Astrocyte (in vitro differentiated cells and primary cell): ENCODE measurements at regions not wholly inside any gene's neighbourhood (a gene's known extent, or its start where the extent isn't known, plus 50 kb on each side); places are given as distances from the start of the nearest gene placed in this dataset.

ENCODE experiments used
- DNase-seq: peaks from one replicate; pipeline ENCODE4 v3.0.0-alpha.2; 2010; ENCODE audit warnings: low read depth
- FAIRE-seq: peaks from 2 replicates; lab custom pipeline; 2011; peaks lifted over from hg19 to GRCh38; lab: Jason Lieb, UNC
- H2AFZ ChIP-seq: 2 replicates; pipeline ENCODE4 v1.6.0; 2012; ENCODE audit warnings: low read depth, low read length, inconsistent platforms
- H3K27ac ChIP-seq: 2 replicates; pipeline ENCODE4 v1.5.1; 2011; ENCODE audit warnings: low read depth, low read length, inconsistent platforms
- H3K27me3 ChIP-seq: 2 replicates; pipeline ENCODE4 v1.6.0; 2011; ENCODE audit warnings: low read length, inconsistent platforms; ENCODE audit not compliant: insufficient read depth
- H3K36me3 ChIP-seq: 2 replicates; pipeline ENCODE4 v1.5.1; 2011; ENCODE audit warnings: low read length, inconsistent platforms; ENCODE audit not compliant: insufficient read depth
- H3K4me1 ChIP-seq: 2 replicates; pipeline ENCODE4 v1.5.1; 2011; ENCODE audit warnings: low read length, inconsistent platforms; ENCODE audit not compliant: insufficient read depth
- H3K4me2 ChIP-seq: 2 replicates; pipeline ENCODE4 v1.6.0; 2012; ENCODE audit warnings: low read length, inconsistent platforms
- H3K4me3 ChIP-seq: 2 replicates; pipeline ENCODE4 v1.5.1; 2011; ENCODE audit warnings: low read depth, mild to moderate bottlenecking, low read length, inconsistent platforms; ENCODE audit not compliant: insufficient read depth
- H3K79me2 ChIP-seq: 2 replicates; pipeline ENCODE4 v1.6.0; 2012; ENCODE audit warnings: mild to moderate bottlenecking, low read length, inconsistent platforms; ENCODE audit not compliant: insufficient read depth
- H3K9ac ChIP-seq: 2 replicates; pipeline ENCODE4 v1.6.0; 2012; ENCODE audit warnings: mild to moderate bottlenecking, low read length, inconsistent platforms
- H3K9me3 ChIP-seq: 2 replicates; pipeline ENCODE4 v1.5.1; 2012; ENCODE audit warnings: low read depth, mild to moderate bottlenecking, low read length, inconsistent platforms; ENCODE audit not compliant: insufficient read depth
- H4K20me1 ChIP-seq: 2 replicates; pipeline ENCODE4 v1.6.0; 2012; ENCODE audit warnings: low read length, inconsistent platforms; ENCODE audit not compliant: insufficient read depth
- H3K27ac Mint-ChIP-seq: one replicate; pipeline ENCODE4 v1.8.0; 2021; ENCODE audit warnings: mild to moderate bottlenecking, mixed read lengths; ENCODE audit not compliant: unreplicated experiment
- H3K27me3 Mint-ChIP-seq: one replicate; pipeline ENCODE4 v1.8.0; 2021; ENCODE audit warnings: low read depth, mixed read lengths; ENCODE audit not compliant: unreplicated experiment
- H3K36me3 Mint-ChIP-seq: one replicate; pipeline ENCODE4 v1.8.0; 2021; ENCODE audit warnings: low read depth, mixed read lengths; ENCODE audit not compliant: unreplicated experiment
- H3K4me1 Mint-ChIP-seq: one replicate; pipeline ENCODE4 v1.8.0; 2021; ENCODE audit warnings: low read depth, mixed read lengths; ENCODE audit not compliant: unreplicated experiment
- H3K4me3 Mint-ChIP-seq: one replicate; pipeline ENCODE4 v1.8.0; 2021; ENCODE audit warnings: mild to moderate bottlenecking, moderate library complexity, mixed read lengths; ENCODE audit not compliant: unreplicated experiment
- H3K9me3 Mint-ChIP-seq: one replicate; pipeline ENCODE4 v1.8.0; 2021; ENCODE audit warnings: mild to moderate bottlenecking, mixed read lengths; ENCODE audit not compliant: unreplicated experiment
- EZH2 ChIP-seq: IDR thresholded peaks from 2 replicates; pipeline ENCODE4 v1.6.1; 2012; ENCODE audit warnings: mild to moderate bottlenecking, low read length, inconsistent platforms; ENCODE audit not compliant: insufficient read depth
- TF ChIP-seq, protein P1 (sequence below): IDR thresholded peaks from 2 replicates; pipeline ENCODE4 v1.5.1; 2011; ENCODE audit warnings: low read depth, mild to moderate bottlenecking, inconsistent platforms, low read length, moderate library complexity; ENCODE audit not compliant: insufficient read depth

DNA sequence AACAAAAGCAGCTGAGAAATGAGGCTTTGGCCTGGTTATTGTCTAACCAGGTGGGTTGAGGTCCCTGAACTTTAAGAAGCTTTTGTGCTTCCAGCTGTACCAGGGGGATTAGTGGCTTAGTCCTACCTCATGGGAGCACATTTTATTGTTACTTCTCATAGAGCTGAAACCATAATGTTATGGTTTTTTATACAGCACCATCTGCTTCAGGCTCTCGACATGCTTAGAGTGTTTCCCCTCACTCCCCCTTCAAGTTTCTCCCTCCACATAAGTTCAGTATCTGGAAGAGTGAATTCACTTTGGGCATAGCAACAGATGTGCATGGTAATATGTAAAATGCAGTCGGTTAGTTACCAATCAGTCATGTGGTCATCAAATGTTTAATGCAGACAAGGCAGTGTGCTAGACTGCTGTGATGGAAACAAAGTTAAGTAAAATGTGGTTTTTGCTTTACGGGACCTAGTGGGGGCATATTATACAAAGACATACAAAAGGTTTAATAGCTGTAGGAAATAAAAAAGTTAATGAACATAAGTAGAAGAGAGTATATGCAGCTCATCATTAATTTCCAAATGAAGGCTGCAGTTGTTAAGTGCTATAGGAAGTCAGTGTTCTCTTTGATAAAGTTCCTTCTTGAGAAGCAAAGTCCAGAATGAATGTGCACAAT is 95.9 kb upstream of the SPRY4 start:
- H3K27ac Mint-ChIP-seq = no peak overlapping the region
- H3K4me3 Mint-ChIP-seq = no peak overlapping the region
- no peak overlapping the region for H3K27ac ChIP-seq
- peaks cover 8% of the 10 kb centered on the region for H3K4me1 Mint-ChIP-seq
- H3K4me1 ChIP-seq = peaks cover 9% of the 10 kb centered on the region
- DNase-seq (no peak), FAIRE-seq (no peak)
- H4K20me1 ChIP-seq = no peaks in the 10 kb centered on the region
- H3K4me2 ChIP-seq = no peak overlapping the region
- no peak overlapping the region for H3K9ac ChIP-seq
- H3K36me3 Mint-ChIP-seq = no peaks in the 10 kb centered on the region
- no peak overlapping the region for H3K4me3 ChIP-seq
- no peaks in the 10 kb centered on the region for H3K27me3 Mint-ChIP-seq
- no peak overlapping the region for H2AFZ ChIP-seq
- H3K9me3 ChIP-seq = no peaks in the 10 kb centered on the region
- H3K36me3 ChIP-seq = no peaks in the 10 kb centered on the region
- H3K9me3 Mint-ChIP-seq = no peaks in the 10 kb centered on the region
- no peaks in the 10 kb centered on the region for H3K79me2 ChIP-seq
- TF ChIP-seq, protein P1, sequence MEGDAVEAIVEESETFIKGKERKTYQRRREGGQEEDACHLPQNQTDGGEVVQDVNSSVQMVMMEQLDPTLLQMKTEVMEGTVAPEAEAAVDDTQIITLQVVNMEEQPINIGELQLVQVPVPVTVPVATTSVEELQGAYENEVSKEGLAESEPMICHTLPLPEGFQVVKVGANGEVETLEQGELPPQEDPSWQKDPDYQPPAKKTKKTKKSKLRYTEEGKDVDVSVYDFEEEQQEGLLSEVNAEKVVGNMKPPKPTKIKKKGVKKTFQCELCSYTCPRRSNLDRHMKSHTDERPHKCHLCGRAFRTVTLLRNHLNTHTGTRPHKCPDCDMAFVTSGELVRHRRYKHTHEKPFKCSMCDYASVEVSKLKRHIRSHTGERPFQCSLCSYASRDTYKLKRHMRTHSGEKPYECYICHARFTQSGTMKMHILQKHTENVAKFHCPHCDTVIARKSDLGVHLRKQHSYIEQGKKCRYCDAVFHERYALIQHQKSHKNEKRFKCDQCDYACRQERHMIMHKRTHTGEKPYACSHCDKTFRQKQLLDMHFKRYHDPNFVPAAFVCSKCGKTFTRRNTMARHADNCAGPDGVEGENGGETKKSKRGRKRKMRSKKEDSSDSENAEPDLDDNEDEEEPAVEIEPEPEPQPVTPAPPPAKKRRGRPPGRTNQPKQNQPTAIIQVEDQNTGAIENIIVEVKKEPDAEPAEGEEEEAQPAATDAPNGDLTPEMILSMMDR = no peak
- no peak for TF ChIP-seq EZH2
- H3K27me3 ChIP-seq = no peaks in the 10 kb centered on the region

DNA sequence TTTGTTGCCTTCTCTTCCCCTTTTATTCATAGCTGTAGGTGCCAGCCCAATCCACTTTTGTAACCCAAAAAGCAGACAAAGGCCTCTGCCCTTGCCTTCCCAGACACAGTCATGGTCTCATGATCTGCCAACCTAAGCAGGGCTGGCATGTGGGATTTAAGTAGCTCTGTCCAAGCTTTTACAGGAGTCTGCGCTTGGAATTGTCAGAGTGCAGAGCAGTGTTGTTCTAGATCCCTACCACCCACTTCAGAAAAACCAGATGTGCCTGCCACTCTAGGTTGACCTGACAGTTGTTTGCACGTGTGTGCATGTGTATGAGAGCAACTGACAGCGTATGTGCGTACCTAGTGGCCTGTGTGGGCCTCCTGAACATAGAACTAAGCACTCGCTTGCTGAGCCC is 87.8 kb upstream of the SPRY4 start:
- no peaks in the 10 kb centered on the region for H3K36me3 ChIP-seq
- no peak overlapping the region for H3K4me2 ChIP-seq
- no peaks in the 10 kb centered on the region for H3K9me3 ChIP-seq
- H3K27ac ChIP-seq = no peak overlapping the region
- FAIRE-seq = no peak
- no peak overlapping the region for H3K9ac ChIP-seq
- H3K4me1 Mint-ChIP-seq = peaks cover 4% of the 10 kb centered on the region
- H3K4me1 ChIP-seq = no peaks in the 10 kb centered on the region
- no peak overlapping the region for H2AFZ ChIP-seq
- no peaks in the 10 kb centered on the region for H3K79me2 ChIP-seq
- H3K36me3 Mint-ChIP-seq = no peaks in the 10 kb centered on the region
- no peaks in the 10 kb centered on the region for H4K20me1 ChIP-seq
- peaks cover 4% of the 10 kb centered on the region for H3K27me3 Mint-ChIP-seq
- TF ChIP-seq EZH2 = no peak
- TF ChIP-seq, protein P1 = no peak
- no peaks in the 10 kb centered on the region for H3K27me3 ChIP-seq
- no peak overlapping the region for H3K4me3 Mint-ChIP-seq
- no peak overlapping the region for H3K27ac Mint-ChIP-seq
- H3K9me3 Mint-ChIP-seq = peaks cover 1% of the 10 kb centered on the region
- no peak overlapping the region for H3K4me3 ChIP-seq
- no peak for DNase-seq

DNA sequence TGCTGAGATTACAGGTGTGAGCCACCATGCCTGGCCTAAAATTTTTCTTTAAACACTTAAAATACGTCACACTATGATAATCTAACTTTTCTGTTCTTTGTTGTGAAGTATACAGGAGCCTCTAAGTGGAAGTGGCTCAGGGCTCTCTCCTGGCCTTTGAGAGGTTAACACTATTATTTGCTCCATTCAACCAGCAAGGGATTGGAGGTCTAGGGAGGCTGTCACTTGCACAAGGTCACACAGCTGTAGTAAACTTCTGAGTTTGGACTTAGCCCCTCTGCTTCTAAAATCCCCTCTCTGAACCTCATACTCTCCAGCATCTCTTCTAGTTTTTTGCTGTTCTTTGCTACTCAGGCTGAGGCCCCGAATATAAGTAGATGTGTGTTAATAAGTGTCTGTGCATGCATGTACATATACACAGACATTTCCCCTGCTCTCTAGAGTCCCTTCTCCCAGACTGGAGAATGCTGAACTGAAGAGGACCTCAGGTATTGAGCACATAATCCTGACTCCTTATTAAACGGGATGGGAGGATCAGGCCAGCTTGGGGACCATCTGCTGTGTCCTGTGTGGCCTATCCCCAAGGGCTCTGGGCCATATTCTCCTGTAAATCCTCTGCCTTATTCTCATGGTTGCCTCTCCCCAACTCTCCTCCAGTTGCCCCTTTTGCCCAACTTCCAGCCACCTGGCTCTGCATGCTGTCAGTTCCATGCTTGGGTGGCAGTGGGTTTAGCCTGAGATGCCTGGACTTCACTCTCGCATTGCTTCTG is 87.0 kb upstream of the SPRY4 start:
- Histone ChIP-seq H2AFZ (no peak overlapping the region), H3K79me2 (no peaks in the 10 kb centered on the region), H3K36me3 (no peaks in the 10 kb centered on the region), H3K27me3 (no peaks in the 10 kb centered on the region), H3K4me2 (no peak overlapping the region), H3K4me1 (no peaks in the 10 kb centered on the region), H3K27ac (no peak overlapping the region), H3K4me3 (no peak overlapping the region), H3K9me3 (no peaks in the 10 kb centered on the region), H3K9ac (no peak overlapping the region), H4K20me1 (no peaks in the 10 kb centered on the region)
- H3K27me3 Mint-ChIP-seq = peaks cover 8% of the 10 kb centered on the region
- no peak overlapping the region for H3K27ac Mint-ChIP-seq
- TF ChIP-seq EZH2 = no peak
- TF ChIP-seq, protein P1 = no peak
- H3K4me3 Mint-ChIP-seq = no peak overlapping the region
- no peak for FAIRE-seq
- DNase-seq = no peak
- H3K4me1 Mint-ChIP-seq = peaks cover 4% of the 10 kb centered on the region
- peaks cover 1% of the 10 kb centered on the region for H3K9me3 Mint-ChIP-seq
- no peaks in the 10 kb centered on the region for H3K36me3 Mint-ChIP-seq
